H1 (cell line): ENCODE measurements at regions not wholly inside any gene's neighbourhood (a gene's known extent, or its start where the extent isn't known, plus 50 kb on each side); places are given as distances from the start of the nearest gene placed in this dataset.

Experiments
- JUND ChIP-seq: IDR thresholded peaks from 2 replicates; pipeline ENCODE4 v1.6.1; 2011; ENCODE audit warnings: mild to moderate bottlenecking, improper control_type of control experiment, low read length
- KDM1A ChIP-seq: fragments of 200-600, 300-600 bp; sonication (generic); IDR thresholded peaks from 2 replicates; pipeline ENCODE4 v1.7.1; 2016; ENCODE audit warnings: mild to moderate bottlenecking, low read length, borderline replicate concordance
- TCF12 ChIP-seq: IDR thresholded peaks from 2 replicates; pipeline ENCODE4 v1.6.1; 2011; ENCODE audit warnings: low read depth, mild to moderate bottlenecking, low read length

DNA sequence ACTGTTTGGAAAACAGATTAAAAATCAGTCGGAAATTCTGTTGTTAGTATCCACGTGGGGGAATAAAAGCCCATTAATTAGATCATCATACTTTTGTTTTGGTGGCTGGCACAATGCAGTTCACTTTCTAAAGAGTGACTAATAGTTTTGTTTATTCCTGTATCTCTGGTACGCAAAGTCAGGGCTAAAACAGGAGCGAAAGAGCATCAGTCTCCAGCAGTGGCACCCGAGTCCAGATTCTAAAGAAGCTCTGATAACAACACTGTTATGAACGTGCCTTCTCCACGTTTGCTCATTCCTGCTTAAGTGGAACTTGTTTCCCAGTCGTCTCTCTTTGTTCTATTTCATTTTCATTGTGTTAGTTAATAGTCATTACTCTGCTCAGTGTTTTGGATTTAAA is 69.6 kb downstream of the HSPA13 start (continued):
- TF ChIP-seq KDM1A: no peak
- no peak for TF ChIP-seq TCF12
- TF ChIP-seq JUND: no peak
